OCI-LY1 (cell line): ENCODE measurements at regions not wholly inside any gene's neighbourhood (a gene's known extent, or its start where the extent isn't known, plus 50 kb on each side); places are given as distances from the start of the nearest gene placed in this dataset.

ENCODE experiments used
- H2AFZ ChIP-seq: fragments of 200-600 bp; sonication (generic), shearing (Covaris generic); 2 replicates; pipeline ENCODE4 v1.6.0; 2014; ENCODE audit warnings: antibody characterized with exemption, mild to moderate bottlenecking, low read length
- H3F3A ChIP-seq: fragments of 200-600 bp; sonication (generic), shearing (Covaris generic); 2 replicates; pipeline ENCODE4 v1.6.0; 2014; ENCODE audit warnings: mild to moderate bottlenecking, antibody characterized with exemption, low read length, moderate library complexity; ENCODE audit not compliant: insufficient read depth
- H3K27ac ChIP-seq: fragments of 200-600 bp; sonication (generic); 2 replicates; pipeline ENCODE4 v1.5.1; 2014; ENCODE audit warnings: low read length, mixed run types, mild to moderate bottlenecking, low read depth; ENCODE audit not compliant: poor library complexity, severe bottlenecking
- H3K27me3 ChIP-seq: fragments of 200-600 bp; sonication (generic); 2 replicates; pipeline ENCODE4 v1.6.0; 2014; ENCODE audit warnings: antibody characterized with exemption, mild to moderate bottlenecking, low read length, moderate library complexity; ENCODE audit not compliant: insufficient read depth
- H3K36me3 ChIP-seq: fragments of 200-600 bp; sonication (generic); 2 replicates; pipeline ENCODE4 v1.6.1; 2014; ENCODE audit warnings: mild to moderate bottlenecking, antibody characterized with exemption, low read length, moderate library complexity, mixed read lengths; ENCODE audit not compliant: insufficient read depth
- H3K4me1 ChIP-seq: fragments of 200-600 bp; sonication (generic); 2 replicates; pipeline ENCODE4 v1.5.1; 2014; ENCODE audit warnings: mild to moderate bottlenecking, low read length, moderate library complexity; ENCODE audit not compliant: insufficient read depth, severe bottlenecking
- H3K4me2 ChIP-seq: fragments of 200-600 bp; sonication (generic), shearing (Covaris generic); 2 replicates; pipeline ENCODE4 v1.6.1; 2014; ENCODE audit warnings: low read length
- H3K4me3 ChIP-seq: fragments of 200-600 bp; sonication (generic); 2 replicates; pipeline ENCODE4 v1.5.1; 2014; ENCODE audit warnings: low read length, low read depth, mild to moderate bottlenecking, mixed read lengths; ENCODE audit not compliant: poor library complexity, severe bottlenecking
- H3K79me2 ChIP-seq: fragments of 200-600 bp; shearing (Covaris generic); 2 replicates; pipeline ENCODE4 v1.6.1; 2016; ENCODE audit warnings: mixed run types, low read length, mixed read lengths; ENCODE audit not compliant: insufficient read depth
- H3K9ac ChIP-seq: fragments of 200-600 bp; sonication (generic), shearing (Covaris generic); 2 replicates; pipeline ENCODE4 v1.6.1; 2014; ENCODE audit warnings: mild to moderate bottlenecking, low read length, mixed read lengths
- H3K9me2 ChIP-seq: fragments of 200-600 bp; sonication (generic), shearing (Covaris generic); 2 replicates; pipeline ENCODE4 v1.6.1; 2014; ENCODE audit warnings: low read depth, mild to moderate bottlenecking, low read length, mixed read lengths
- H3K9me3 ChIP-seq: fragments of 200-600 bp; shearing (Covaris generic); 2 replicates; pipeline ENCODE4 v1.6.1; 2014; ENCODE audit warnings: low read length, mixed read lengths
- H4K20me1 ChIP-seq: fragments of 200-600 bp; sonication (generic), shearing (Covaris generic); 2 replicates; pipeline ENCODE4 v1.6.0; 2016; ENCODE audit warnings: mild to moderate bottlenecking, low read length; ENCODE audit not compliant: insufficient read depth
- EZH2 ChIP-seq: fragments of 200-600 bp; sonication (generic), shearing (Covaris generic); IDR thresholded peaks from 2 replicates; pipeline ENCODE4 v1.8.0; 2017; ENCODE audit warnings: borderline replicate concordance, mixed run types, mild to moderate bottlenecking, antibody characterized with exemption, low read length, moderate library complexity, mixed read lengths
- TF ChIP-seq, protein P1 (sequence below): fragments of 200-600 bp; sonication (generic), shearing (Covaris generic); IDR thresholded peaks from 2 replicates; pipeline ENCODE4 v1.5.1; 2017; ENCODE audit warnings: mild to moderate bottlenecking, antibody characterized with exemption, low read length, moderate library complexity, mixed read lengths

GRCh38 chr18:45325778-45326177 is 289.5 kb upstream of the SLC14A2 start:
- Histone ChIP-seq H3K9ac (no peak overlapping the region), H4K20me1 (no peaks in the 10 kb centered on the region), H3K27ac (no peak overlapping the region), H3K4me3 (no peak overlapping the region), H3K27me3 (no peaks in the 10 kb centered on the region), H3K36me3 (no peaks in the 10 kb centered on the region), H3K4me2 (no peak overlapping the region), H3F3A (no peaks in the 10 kb centered on the region), H3K4me1 (no peaks in the 10 kb centered on the region), H3K9me2 (no peaks in the 10 kb centered on the region), H3K9me3 (no peaks in the 10 kb centered on the region), H2AFZ (no peak overlapping the region), H3K79me2 (no peaks in the 10 kb centered on the region)
- TF ChIP-seq EZH2 = no peak
- TF ChIP-seq, protein P1, sequence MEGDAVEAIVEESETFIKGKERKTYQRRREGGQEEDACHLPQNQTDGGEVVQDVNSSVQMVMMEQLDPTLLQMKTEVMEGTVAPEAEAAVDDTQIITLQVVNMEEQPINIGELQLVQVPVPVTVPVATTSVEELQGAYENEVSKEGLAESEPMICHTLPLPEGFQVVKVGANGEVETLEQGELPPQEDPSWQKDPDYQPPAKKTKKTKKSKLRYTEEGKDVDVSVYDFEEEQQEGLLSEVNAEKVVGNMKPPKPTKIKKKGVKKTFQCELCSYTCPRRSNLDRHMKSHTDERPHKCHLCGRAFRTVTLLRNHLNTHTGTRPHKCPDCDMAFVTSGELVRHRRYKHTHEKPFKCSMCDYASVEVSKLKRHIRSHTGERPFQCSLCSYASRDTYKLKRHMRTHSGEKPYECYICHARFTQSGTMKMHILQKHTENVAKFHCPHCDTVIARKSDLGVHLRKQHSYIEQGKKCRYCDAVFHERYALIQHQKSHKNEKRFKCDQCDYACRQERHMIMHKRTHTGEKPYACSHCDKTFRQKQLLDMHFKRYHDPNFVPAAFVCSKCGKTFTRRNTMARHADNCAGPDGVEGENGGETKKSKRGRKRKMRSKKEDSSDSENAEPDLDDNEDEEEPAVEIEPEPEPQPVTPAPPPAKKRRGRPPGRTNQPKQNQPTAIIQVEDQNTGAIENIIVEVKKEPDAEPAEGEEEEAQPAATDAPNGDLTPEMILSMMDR = no peak

- no peak overlapping the region for H3K27ac ChIP-seq
- no peaks in the 10 kb centered on the region for H3K4me1 ChIP-seq
- no peak overlapping the region for H3K9ac ChIP-seq
- H3K9me3 ChIP-seq = no peaks in the 10 kb centered on the region
- no peak overlapping the region for H2AFZ ChIP-seq
- H3K27me3 ChIP-seq = no peaks in the 10 kb centered on the region
- no peaks in the 10 kb centered on the region for H3K79me2 ChIP-seq
- no peaks in the 10 kb centered on the region for H3K36me3 ChIP-seq
- H3K4me3 ChIP-seq = no peak overlapping the region
- no peaks in the 10 kb centered on the region for H3K9me2 ChIP-seq
- no peaks in the 10 kb centered on the region for H3F3A ChIP-seq
- no peaks in the 10 kb centered on the region for H4K20me1 ChIP-seq
- TF ChIP-seq, protein P1 = no peak
- no peak for TF ChIP-seq EZH2
- no peak overlapping the region for H3K4me2 ChIP-seq
These were observed 288.8 kb upstream of the SLC14A2 start for GRCh38 chr18:45326505-45326904.

GRCh38 chr18:45328296-45328695 is 287.0 kb upstream of the SLC14A2 start:
- Histone ChIP-seq H3K27me3 (no peaks in the 10 kb centered on the region), H3F3A (no peaks in the 10 kb centered on the region), H3K9me3 (no peaks in the 10 kb centered on the region), H3K79me2 (no peaks in the 10 kb centered on the region), H4K20me1 (no peaks in the 10 kb centered on the region), H3K4me1 (no peaks in the 10 kb centered on the region), H2AFZ (no peak overlapping the region), H3K36me3 (no peaks in the 10 kb centered on the region), H3K9me2 (no peaks in the 10 kb centered on the region), H3K27ac (no peak overlapping the region), H3K9ac (no peak overlapping the region), H3K4me2 (no peak overlapping the region), H3K4me3 (no peak overlapping the region)
- TF ChIP-seq, protein P1 = no peak
- TF ChIP-seq EZH2 = no peak
